H1 (cell line): ENCODE measurements at regions not wholly inside any gene's neighbourhood (a gene's known extent, or its start where the extent isn't known, plus 50 kb on each side); places are given as distances from the start of the nearest gene placed in this dataset.

Experiments used
- JUND ChIP-seq: IDR thresholded peaks from 2 replicates; pipeline ENCODE4 v1.6.1; 2011; ENCODE audit warnings: mild to moderate bottlenecking, improper control_type of control experiment, low read length
- PHF8 ChIP-seq: fragments of 200-600 bp; sonication (generic); conservative IDR thresholded peaks from 2 replicates; pipeline ENCODE4 v1.7.1; 2012; ENCODE audit warnings: low read depth, mild to moderate bottlenecking, inconsistent platforms, low read length, moderate library complexity
- POLR2AphosphoS5 ChIP-seq: IDR thresholded peaks from 2 replicates; pipeline ENCODE4 v1.6.1; 2011; ENCODE audit warnings: low read depth, low read length

GRCh38 chr16:75924397-75924796 lies 198.1 kb upstream of the CPHXL start (continued):
- no peak for TF ChIP-seq JUND
- no peak for TF ChIP-seq POLR2AphosphoS5
- TF ChIP-seq PHF8 = no peak
